ENCODE measurements at regions not wholly inside any gene's neighbourhood (a gene's known extent, or its start where the extent isn't known, plus 50 kb on each side); places are given as distances from the start of the nearest gene placed in this dataset.

DNA sequence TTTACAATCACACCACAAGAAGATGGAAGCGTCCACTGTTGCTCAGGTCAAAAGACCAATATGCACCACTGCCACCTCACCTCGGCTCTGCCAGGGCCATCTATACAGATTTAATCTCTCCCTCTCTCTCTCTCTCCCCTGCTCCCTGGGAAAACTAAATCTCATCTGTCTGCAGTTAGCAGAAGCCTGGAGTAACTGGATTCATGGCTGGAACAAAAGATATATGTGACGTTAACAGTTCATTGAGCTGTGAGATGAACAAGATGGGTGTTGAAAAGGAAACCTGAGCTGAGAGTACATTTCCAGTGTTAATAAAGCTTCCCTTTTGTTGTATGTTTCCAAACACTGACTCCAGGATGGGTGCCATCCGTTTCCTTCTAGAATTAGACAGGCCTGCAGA lies 369.7 kb downstream of the CDK5RAP2 start:
- TF ChIP-seq, protein P1, sequence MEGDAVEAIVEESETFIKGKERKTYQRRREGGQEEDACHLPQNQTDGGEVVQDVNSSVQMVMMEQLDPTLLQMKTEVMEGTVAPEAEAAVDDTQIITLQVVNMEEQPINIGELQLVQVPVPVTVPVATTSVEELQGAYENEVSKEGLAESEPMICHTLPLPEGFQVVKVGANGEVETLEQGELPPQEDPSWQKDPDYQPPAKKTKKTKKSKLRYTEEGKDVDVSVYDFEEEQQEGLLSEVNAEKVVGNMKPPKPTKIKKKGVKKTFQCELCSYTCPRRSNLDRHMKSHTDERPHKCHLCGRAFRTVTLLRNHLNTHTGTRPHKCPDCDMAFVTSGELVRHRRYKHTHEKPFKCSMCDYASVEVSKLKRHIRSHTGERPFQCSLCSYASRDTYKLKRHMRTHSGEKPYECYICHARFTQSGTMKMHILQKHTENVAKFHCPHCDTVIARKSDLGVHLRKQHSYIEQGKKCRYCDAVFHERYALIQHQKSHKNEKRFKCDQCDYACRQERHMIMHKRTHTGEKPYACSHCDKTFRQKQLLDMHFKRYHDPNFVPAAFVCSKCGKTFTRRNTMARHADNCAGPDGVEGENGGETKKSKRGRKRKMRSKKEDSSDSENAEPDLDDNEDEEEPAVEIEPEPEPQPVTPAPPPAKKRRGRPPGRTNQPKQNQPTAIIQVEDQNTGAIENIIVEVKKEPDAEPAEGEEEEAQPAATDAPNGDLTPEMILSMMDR (IDR thresholded peaks at IDR 0.05): no peak
- TF ChIP-seq, protein P2, sequence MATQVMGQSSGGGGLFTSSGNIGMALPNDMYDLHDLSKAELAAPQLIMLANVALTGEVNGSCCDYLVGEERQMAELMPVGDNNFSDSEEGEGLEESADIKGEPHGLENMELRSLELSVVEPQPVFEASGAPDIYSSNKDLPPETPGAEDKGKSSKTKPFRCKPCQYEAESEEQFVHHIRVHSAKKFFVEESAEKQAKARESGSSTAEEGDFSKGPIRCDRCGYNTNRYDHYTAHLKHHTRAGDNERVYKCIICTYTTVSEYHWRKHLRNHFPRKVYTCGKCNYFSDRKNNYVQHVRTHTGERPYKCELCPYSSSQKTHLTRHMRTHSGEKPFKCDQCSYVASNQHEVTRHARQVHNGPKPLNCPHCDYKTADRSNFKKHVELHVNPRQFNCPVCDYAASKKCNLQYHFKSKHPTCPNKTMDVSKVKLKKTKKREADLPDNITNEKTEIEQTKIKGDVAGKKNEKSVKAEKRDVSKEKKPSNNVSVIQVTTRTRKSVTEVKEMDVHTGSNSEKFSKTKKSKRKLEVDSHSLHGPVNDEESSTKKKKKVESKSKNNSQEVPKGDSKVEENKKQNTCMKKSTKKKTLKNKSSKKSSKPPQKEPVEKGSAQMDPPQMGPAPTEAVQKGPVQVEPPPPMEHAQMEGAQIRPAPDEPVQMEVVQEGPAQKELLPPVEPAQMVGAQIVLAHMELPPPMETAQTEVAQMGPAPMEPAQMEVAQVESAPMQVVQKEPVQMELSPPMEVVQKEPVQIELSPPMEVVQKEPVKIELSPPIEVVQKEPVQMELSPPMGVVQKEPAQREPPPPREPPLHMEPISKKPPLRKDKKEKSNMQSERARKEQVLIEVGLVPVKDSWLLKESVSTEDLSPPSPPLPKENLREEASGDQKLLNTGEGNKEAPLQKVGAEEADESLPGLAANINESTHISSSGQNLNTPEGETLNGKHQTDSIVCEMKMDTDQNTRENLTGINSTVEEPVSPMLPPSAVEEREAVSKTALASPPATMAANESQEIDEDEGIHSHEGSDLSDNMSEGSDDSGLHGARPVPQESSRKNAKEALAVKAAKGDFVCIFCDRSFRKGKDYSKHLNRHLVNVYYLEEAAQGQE (IDR thresholded peaks at IDR 0.05; ENCODE audit: insufficient read depth in 1 of 2, low read depth in 2 of 2, low read length in 1 of 2): no peak
- TF ChIP-seq POLR2AphosphoS5 (IDR thresholded peaks at IDR 0.05; ENCODE audit: low read depth, low read length): no peak
- TF ChIP-seq SIN3A (IDR thresholded peaks at IDR 0.05; ENCODE audit: borderline replicate concordance, insufficient read depth, low read depth, low read length): no peak
